ENCODE measurements at regions not wholly inside any gene's neighbourhood (a gene's known extent, or its start where the extent isn't known, plus 50 kb on each side); places are given as distances from the start of the nearest gene placed in this dataset.

DNA sequence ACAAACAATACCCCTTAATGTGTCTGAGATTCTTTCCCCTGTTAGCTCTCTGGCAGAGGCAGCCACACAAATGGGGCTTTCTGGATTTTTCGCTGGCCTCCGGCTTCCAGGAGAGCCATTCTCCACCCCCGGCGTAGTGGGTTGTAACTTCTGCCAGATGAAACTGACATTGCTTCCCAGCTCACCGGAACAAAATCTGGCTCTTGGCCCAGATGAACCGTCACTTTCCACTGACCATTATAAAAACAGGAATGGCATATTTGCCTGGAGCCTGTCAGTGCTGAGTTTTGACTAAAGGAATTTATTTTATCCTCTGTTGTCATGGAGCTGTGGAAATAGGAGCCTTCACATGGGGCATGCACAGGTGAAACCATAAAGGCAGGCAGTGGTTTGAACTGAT, 120.6 kb upstream of the GPR12 start:
- no peak for TF ChIP-seq POLR2A (IDR thresholded peaks at IDR 0.05; ENCODE audit: control extremely low read depth in 1 of 2, low read depth in 2 of 2, low read length in 2 of 2)
- no peak for TF ChIP-seq TAF1 (IDR thresholded peaks at IDR 0.05; ENCODE audit: low read depth, low read length)
- TF ChIP-seq, protein P1, sequence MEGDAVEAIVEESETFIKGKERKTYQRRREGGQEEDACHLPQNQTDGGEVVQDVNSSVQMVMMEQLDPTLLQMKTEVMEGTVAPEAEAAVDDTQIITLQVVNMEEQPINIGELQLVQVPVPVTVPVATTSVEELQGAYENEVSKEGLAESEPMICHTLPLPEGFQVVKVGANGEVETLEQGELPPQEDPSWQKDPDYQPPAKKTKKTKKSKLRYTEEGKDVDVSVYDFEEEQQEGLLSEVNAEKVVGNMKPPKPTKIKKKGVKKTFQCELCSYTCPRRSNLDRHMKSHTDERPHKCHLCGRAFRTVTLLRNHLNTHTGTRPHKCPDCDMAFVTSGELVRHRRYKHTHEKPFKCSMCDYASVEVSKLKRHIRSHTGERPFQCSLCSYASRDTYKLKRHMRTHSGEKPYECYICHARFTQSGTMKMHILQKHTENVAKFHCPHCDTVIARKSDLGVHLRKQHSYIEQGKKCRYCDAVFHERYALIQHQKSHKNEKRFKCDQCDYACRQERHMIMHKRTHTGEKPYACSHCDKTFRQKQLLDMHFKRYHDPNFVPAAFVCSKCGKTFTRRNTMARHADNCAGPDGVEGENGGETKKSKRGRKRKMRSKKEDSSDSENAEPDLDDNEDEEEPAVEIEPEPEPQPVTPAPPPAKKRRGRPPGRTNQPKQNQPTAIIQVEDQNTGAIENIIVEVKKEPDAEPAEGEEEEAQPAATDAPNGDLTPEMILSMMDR (IDR thresholded peaks at IDR 0.05; ENCODE audit: control extremely low read depth in 1 of 3, insufficient read depth in 1 of 3, low read depth in 1 of 3, low read length in 3 of 3) = no peak
- TF ChIP-seq CREB1 (IDR thresholded peaks at IDR 0.05) = no peak
- TF ChIP-seq, protein P2, sequence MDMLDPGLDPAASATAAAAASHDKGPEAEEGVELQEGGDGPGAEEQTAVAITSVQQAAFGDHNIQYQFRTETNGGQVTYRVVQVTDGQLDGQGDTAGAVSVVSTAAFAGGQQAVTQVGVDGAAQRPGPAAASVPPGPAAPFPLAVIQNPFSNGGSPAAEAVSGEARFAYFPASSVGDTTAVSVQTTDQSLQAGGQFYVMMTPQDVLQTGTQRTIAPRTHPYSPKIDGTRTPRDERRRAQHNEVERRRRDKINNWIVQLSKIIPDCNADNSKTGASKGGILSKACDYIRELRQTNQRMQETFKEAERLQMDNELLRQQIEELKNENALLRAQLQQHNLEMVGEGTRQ (IDR thresholded peaks at IDR 0.05; ENCODE audit: low read length) = no peak
- no peak for TF ChIP-seq NANOG (IDR thresholded peaks at IDR 0.05; ENCODE audit: insufficient read depth, low read depth, low read length, poor library complexity, severe bottlenecking)
- no peak for TF ChIP-seq CBX8 (IDR thresholded peaks at IDR 0.05; ENCODE audit: borderline replicate concordance, low read depth, low read length)

All from H1 (cell line).